GM10248 (cell line): ENCODE measurements at regions not wholly inside any gene's neighbourhood (a gene's known extent, or its start where the extent isn't known, plus 50 kb on each side); places are given as distances from the start of the nearest gene placed in this dataset.

Source experiments
- CTCF ChIA-PET: fragments of 300-600 bp; sonication (Branson Sonifier 250); formaldehyde crosslinking; extraction: SDS; loops from one replicate; lab custom pipeline; 2021; ENCODE audit warnings: antibody characterized with exemption; lab: Yijun Ruan, JAX
- POLR2A ChIA-PET: fragments of 350-650 bp; sonication (Branson Sonifier 250); formaldehyde crosslinking; extraction: SDS; loops from one replicate; lab custom pipeline; 2020; ENCODE audit warnings: antibody characterized with exemption; lab: Yijun Ruan, JAX
- DNase-seq: peaks from one replicate; pipeline ENCODE4 v3.0.0; 2012; ENCODE audit errors: extremely low spot score
- TF ChIP-seq, protein P1 (sequence below): IDR thresholded peaks from 2 replicates; pipeline ENCODE4 v1.5.1; 2012; ENCODE audit warnings: mild to moderate bottlenecking, low read depth; ENCODE audit errors: extremely low read depth, missing control alignments, control extremely low read depth

DNA sequence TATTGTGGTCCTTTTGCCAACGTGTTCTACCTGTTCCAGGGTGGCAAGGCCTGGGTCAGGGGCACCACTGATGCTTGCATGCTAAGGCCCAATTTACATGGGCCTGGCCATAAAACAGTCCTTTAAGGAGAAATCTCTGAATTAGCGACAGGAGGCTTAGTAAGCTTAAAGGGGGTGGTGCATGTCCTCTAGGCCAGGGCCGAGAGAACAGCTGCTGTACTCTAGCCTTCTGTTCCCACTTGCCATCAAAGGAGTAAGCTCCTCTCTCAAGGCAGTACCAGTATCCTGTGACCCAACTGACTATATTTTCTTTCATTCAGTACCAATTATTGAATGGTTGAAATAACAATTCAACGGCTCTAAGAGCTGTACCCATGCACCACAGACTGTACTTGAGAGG is 67.7 kb upstream of the ZDHHC17 start:
- TF ChIP-seq, protein P1, sequence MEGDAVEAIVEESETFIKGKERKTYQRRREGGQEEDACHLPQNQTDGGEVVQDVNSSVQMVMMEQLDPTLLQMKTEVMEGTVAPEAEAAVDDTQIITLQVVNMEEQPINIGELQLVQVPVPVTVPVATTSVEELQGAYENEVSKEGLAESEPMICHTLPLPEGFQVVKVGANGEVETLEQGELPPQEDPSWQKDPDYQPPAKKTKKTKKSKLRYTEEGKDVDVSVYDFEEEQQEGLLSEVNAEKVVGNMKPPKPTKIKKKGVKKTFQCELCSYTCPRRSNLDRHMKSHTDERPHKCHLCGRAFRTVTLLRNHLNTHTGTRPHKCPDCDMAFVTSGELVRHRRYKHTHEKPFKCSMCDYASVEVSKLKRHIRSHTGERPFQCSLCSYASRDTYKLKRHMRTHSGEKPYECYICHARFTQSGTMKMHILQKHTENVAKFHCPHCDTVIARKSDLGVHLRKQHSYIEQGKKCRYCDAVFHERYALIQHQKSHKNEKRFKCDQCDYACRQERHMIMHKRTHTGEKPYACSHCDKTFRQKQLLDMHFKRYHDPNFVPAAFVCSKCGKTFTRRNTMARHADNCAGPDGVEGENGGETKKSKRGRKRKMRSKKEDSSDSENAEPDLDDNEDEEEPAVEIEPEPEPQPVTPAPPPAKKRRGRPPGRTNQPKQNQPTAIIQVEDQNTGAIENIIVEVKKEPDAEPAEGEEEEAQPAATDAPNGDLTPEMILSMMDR: no peak
- DNase-seq: no peak
- ChIA-PET POLR2A (no interaction called here), CTCF (interaction anchor here (1.9 kb wide), 1 partner anchor 12 kb away, joined by 4 read pairs; no protein-coding TSS in a partner anchor)

DNA sequence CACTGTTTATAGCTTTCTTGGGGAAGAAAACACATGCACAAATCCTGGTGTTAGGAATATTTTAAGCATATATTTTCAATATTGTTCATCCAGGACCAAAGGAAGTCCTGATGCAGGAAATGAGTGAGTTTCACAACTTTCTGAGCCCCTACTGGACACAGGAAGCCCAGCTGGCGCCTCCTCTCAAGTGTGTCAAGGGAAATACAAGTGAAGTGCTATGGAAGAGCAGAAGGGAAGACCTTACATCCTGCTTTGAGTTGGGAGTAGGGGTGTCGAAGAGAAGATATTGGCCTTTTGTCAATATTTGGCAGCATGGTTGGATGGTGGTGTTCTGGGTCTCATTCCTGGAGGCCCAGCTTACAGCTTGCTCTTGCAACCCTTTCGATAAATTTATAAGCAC is 66.1 kb upstream of the ZDHHC17 start:
- CTCF ChIA-PET: interaction anchor here (1.9 to 2.8 kb wide), 2 partner anchors 9 to 14 kb away, joined by 4 to 10 read pairs; no protein-coding TSS in a partner anchor
- POLR2A ChIA-PET: no interaction called here
- no peak for DNase-seq
- TF ChIP-seq, protein P1: no peak

DNA sequence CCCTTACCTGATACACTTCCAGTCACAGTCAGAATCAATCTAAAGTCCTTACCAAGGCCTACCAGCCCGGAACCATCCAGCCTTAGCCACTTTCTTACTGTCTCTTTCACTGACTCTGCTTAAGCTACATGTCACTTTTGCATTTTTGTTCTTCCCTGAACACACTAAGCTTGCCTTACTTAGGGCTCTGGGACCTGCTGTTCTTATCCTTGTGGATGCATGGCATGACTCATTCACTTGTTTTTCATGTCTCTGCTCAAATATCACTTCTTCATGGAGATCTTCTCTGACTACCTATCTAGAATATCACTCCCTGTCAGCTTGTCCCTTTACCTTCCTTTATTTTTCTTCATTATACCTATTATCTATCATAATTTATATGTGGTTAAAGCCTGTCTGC is 65.6 kb upstream of the ZDHHC17 start:
- TF ChIP-seq, protein P1: no peak
- ChIA-PET CTCF (interaction anchor here (1.9 to 2.8 kb wide), 2 partner anchors 9 to 14 kb away, joined by 4 to 10 read pairs; no protein-coding TSS in a partner anchor), POLR2A (no interaction called here)
- no peak for DNase-seq

DNA sequence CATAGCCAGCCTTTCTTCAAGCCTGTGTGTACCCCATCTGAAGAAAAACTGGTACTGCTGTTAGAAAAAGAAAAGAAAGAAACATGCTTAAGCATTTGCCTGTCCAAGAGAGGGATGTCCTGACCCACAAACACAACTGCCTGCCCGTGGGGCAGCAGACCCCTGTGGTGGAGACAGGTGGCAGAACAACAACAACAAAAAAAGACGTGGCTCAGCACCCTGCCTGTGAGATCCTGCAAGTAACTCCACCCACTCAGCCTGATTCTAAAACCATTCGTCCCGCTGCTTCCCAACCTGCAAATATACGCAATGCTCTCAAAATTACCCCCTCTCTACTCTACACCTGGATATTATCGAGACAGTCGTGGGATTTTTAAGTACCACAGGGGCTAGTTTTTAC is 64.9 kb upstream of the ZDHHC17 start:
- TF ChIP-seq, protein P1: no peak
- ChIA-PET CTCF (interaction anchor here (2.8 kb wide), 1 partner anchor 10 kb away, joined by 10 read pairs; no protein-coding TSS in a partner anchor), POLR2A (no interaction called here)
- no peak for DNase-seq

DNA sequence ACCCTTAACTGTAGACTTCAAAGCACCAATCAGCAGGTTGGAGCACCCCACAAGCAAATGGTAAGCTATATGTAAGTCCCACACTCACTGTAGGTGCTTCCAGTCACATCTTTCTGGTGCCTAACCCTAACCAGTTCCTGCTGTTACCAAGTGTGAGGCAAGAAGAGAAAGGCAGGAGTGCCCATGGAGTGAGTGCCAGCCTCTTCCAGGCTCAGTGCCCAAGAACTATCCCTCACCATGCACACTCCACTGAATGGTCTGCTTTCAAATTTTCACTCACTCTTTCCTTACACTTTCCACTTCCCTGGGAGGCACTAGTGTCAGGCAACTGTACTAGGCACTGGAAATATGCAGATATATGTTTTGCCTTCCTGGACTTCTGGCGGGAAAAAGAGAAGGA is 62.2 kb upstream of the ZDHHC17 start:
- ChIA-PET CTCF (interaction anchor here (1.1 to 2.3 kb wide), 3 partner anchors 9 to 14 kb away, joined by 3 to 9 read pairs (median 7); no protein-coding TSS in a partner anchor), POLR2A (no interaction called here)
- TF ChIP-seq, protein P1: no peak
- DNase-seq: no peak

DNA sequence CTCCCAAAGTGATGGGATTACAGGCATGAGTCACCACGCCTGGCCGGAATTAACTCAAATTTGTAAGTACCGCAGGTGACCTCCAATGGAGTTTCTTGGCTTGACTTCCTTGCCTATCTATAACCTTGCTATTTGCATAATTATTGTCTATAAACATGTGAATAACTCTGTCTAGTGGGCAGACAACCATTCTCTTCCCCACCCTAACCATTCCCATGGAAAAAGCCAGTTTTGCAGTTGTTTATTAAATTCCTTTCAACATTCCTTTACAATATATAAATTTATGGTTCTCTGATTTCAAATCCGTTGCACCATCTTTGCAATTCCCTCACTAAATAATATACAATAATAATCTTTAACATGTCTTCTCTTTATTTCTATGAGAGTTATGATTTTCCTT is 61.0 kb upstream of the ZDHHC17 start:
- DNase-seq: no peak
- POLR2A ChIA-PET: no interaction called here
- CTCF ChIA-PET: interaction anchor here (1.6 kb wide), 1 partner anchor 18 kb away, joined by 4 read pairs; no protein-coding TSS in a partner anchor
- TF ChIP-seq, protein P1: no peak

DNA sequence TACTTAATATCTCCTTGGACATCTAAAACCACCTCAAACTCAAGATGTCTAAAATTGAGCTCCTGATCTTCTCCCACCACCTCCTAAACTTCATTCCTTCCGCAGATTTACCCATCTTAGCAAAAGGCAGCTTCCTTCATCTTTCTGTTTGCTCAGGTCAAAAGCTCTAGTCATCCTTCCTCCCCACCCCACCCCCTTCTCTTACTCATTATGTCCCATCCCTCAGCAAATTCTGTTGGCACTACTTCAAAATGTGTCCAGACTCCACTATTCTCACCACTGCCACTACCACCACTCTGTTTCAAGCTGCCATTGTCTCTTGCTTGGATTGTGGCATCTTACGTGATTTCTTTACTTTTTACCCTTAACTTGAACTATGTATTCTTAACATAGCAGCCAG is 59.2 kb upstream of the ZDHHC17 start:
- DNase-seq: no peak
- CTCF ChIA-PET: interaction anchor here (1.4 to 1.6 kb wide), 2 partner anchors 20 to 23 kb away, joined by 4 to 5 read pairs; no protein-coding TSS in a partner anchor
- TF ChIP-seq, protein P1: no peak
- POLR2A ChIA-PET: interaction anchor here (0.7 kb wide), 1 partner anchor 546 kb away, joined by 3 read pairs; no protein-coding TSS in a partner anchor
